SK-N-SH (cell line): ENCODE measurements at regions not wholly inside any gene's neighbourhood (a gene's known extent, or its start where the extent isn't known, plus 50 kb on each side); places are given as distances from the start of the nearest gene placed in this dataset.

ENCODE experiments used
- CHD2 ChIP-seq: fragments of 150-350 bp; IDR thresholded peaks from 2 replicates; pipeline ENCODE4 v1.6.1; 2018; ENCODE audit warnings: low read length; ENCODE audit not compliant: partially characterized antibody
- EZH2phosphoT487 ChIP-seq: fragments of 200-600 bp; sonication (generic); IDR thresholded peaks from 2 replicates; pipeline ENCODE4 v1.6.1; 2017; ENCODE audit warnings: low read depth, mixed run types, mild to moderate bottlenecking, antibody characterized with exemption, moderate library complexity, borderline replicate concordance
- JUND ChIP-seq: IDR thresholded peaks from 2 replicates; pipeline ENCODE4 v1.4.0; 2012
- SIN3A ChIP-seq: IDR thresholded peaks from 2 replicates; pipeline ENCODE4 v1.6.1; 2012; ENCODE audit warnings: low read depth, mild to moderate bottlenecking, low read length, moderate library complexity, borderline replicate concordance
- SMC3 ChIP-seq: IDR thresholded peaks from 2 replicates; pipeline ENCODE4 v1.6.1; 2012; ENCODE audit warnings: low read depth, low read length, improper control_type of control experiment
- YY1 ChIP-seq: IDR thresholded peaks from 2 replicates; pipeline ENCODE4 v1.4.0; 2012; ENCODE audit warnings: low read depth, mild to moderate bottlenecking
- TF ChIP-seq, protein P1 (sequence below): fragments of 200-600 bp; sonication (generic); IDR thresholded peaks from 2 replicates; pipeline ENCODE4 v1.6.1; 2017; ENCODE audit warnings: antibody characterized with exemption, mild to moderate bottlenecking, moderate library complexity
- TF ChIP-seq, protein P2 (sequence below): IDR thresholded peaks from 2 replicates; pipeline ENCODE4 v1.4.0; 2012; ENCODE audit warnings: low read depth

DNA sequence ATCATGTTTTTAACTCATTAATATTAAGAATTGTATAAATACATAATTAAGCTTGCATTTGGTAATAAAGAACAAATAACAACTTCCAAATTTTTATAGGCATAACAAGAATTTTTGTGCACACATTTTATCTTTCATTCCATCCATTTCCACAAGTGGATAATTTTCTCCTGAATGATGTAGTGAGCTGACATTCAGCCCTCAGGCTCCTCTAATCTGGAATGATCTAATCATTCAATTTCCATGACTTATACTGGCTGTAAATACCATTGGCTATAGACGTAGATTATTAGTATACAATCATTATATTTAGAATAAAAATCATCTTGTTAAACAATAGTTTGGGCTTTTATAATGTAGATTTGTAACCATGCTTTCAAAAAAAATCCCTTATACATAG lies 287.2 kb upstream of the GHITM start:
- TF ChIP-seq SIN3A (no peak), CHD2 (no peak), JUND (no peak), SMC3 (no peak), EZH2phosphoT487 (no peak), YY1 (no peak)
- TF ChIP-seq, protein P1, sequence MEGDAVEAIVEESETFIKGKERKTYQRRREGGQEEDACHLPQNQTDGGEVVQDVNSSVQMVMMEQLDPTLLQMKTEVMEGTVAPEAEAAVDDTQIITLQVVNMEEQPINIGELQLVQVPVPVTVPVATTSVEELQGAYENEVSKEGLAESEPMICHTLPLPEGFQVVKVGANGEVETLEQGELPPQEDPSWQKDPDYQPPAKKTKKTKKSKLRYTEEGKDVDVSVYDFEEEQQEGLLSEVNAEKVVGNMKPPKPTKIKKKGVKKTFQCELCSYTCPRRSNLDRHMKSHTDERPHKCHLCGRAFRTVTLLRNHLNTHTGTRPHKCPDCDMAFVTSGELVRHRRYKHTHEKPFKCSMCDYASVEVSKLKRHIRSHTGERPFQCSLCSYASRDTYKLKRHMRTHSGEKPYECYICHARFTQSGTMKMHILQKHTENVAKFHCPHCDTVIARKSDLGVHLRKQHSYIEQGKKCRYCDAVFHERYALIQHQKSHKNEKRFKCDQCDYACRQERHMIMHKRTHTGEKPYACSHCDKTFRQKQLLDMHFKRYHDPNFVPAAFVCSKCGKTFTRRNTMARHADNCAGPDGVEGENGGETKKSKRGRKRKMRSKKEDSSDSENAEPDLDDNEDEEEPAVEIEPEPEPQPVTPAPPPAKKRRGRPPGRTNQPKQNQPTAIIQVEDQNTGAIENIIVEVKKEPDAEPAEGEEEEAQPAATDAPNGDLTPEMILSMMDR: no peak
- TF ChIP-seq, protein P2, sequence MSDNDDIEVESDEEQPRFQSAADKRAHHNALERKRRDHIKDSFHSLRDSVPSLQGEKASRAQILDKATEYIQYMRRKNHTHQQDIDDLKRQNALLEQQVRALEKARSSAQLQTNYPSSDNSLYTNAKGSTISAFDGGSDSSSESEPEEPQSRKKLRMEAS: no peak
